IMR-90 (cell line): ENCODE measurements at regions not wholly inside any gene's neighbourhood (a gene's known extent, or its start where the extent isn't known, plus 50 kb on each side); places are given as distances from the start of the nearest gene placed in this dataset.

ENCODE experiments used
- BHLHE40 ChIP-seq: fragments of 150-350 bp; IDR thresholded peaks from 2 replicates; pipeline ENCODE4 v1.6.1; 2016; ENCODE audit warnings: mild to moderate bottlenecking, low read depth, low read length
- CEBPB ChIP-seq: IDR thresholded peaks from 2 replicates; pipeline ENCODE4 v1.6.1; 2012; ENCODE audit warnings: low read depth, low read length, improper control_type of control experiment
- CTCF ChIP-seq: conservative IDR thresholded peaks from 2 replicates; pipeline ENCODE4 v1.5.1; 2012; ENCODE audit warnings: mild to moderate bottlenecking, low read depth, low read length, improper control_type of control experiment
- FOS ChIP-seq: fragments of 150-350 bp; IDR thresholded peaks from 2 replicates; pipeline ENCODE4 v1.6.1; 2016; ENCODE audit warnings: low read depth, low read length
- MXI1 ChIP-seq: IDR thresholded peaks from 2 replicates; pipeline ENCODE4 v1.6.1; 2012; ENCODE audit warnings: low read depth, mild to moderate bottlenecking, low read length, moderate library complexity, borderline replicate concordance
- POLR2A ChIP-seq: IDR thresholded peaks from 2 replicates; pipeline ENCODE4 v1.6.1; 2012; ENCODE audit warnings: mild to moderate bottlenecking, low read depth, low read length
- RAD21 ChIP-seq: IDR thresholded peaks from 2 replicates; pipeline ENCODE4 v1.6.1; 2012; ENCODE audit warnings: low read length, improper control_type of control experiment
- SMC3 ChIP-seq: fragments of 150-350 bp; IDR thresholded peaks from 2 replicates; pipeline ENCODE4 v1.6.1; 2016; ENCODE audit warnings: low read depth, mild to moderate bottlenecking, antibody characterized with exemption, low read length, moderate library complexity
- USF2 ChIP-seq: fragments of 150-350 bp; IDR thresholded peaks from 2 replicates; pipeline ENCODE4 v1.6.1; 2017; ENCODE audit warnings: mild to moderate bottlenecking, antibody characterized with exemption, low read length, low read depth

- TF ChIP-seq SMC3 (no peak), BHLHE40 (no peak), POLR2A (no peak), CTCF (no peak), RAD21 (no peak), CEBPB (no peak), MXI1 (no peak), FOS (no peak), USF2 (no peak)
Observed at GRCh38 chr10:29856295-29856694, 203.1 kb downstream of the JCAD start.
